ENCODE measurements at regions not wholly inside any gene's neighbourhood (a gene's known extent, or its start where the extent isn't known, plus 50 kb on each side); places are given as distances from the start of the nearest gene placed in this dataset.

- H3K4me3 Mint-ChIP-seq: no peak overlapping the region
- no peaks in the 10 kb centered on the region for H3K36me3 Mint-ChIP-seq (ENCODE audit: low read depth)
- ATAC-seq (no peak), DNase-seq (no peak)
- peaks cover 7% of the 10 kb centered on the region for H3K27me3 Mint-ChIP-seq
- no peaks in the 10 kb centered on the region for H3K4me1 Mint-ChIP-seq
- no peaks in the 10 kb centered on the region for H3K9me3 Mint-ChIP-seq
- no peak overlapping the region for H3K27ac Mint-ChIP-seq
These were observed 100.6 kb upstream of the SMIM21 start for GRCh38 chr18:75527848-75528685.

GRCh38 chr18:75526038-75526437 lies 98.5 kb upstream of the SMIM21 start:
- Mint-ChIP-seq H3K27me3 (peaks cover 4% of the 10 kb centered on the region), H3K36me3 (ENCODE audit: low read depth) (no peaks in the 10 kb centered on the region), H3K9me3 (no peaks in the 10 kb centered on the region), H3K4me1 (no peaks in the 10 kb centered on the region), H3K4me3 (no peak overlapping the region), H3K27ac (no peak overlapping the region)
- DNase-seq (no peak), ATAC-seq (no peak)

- Mint-ChIP-seq H3K36me3 (ENCODE audit: low read depth) (no peaks in the 10 kb centered on the region), H3K4me1 (no peaks in the 10 kb centered on the region), H3K9me3 (no peaks in the 10 kb centered on the region), H3K27me3 (peaks cover 4% of the 10 kb centered on the region), H3K27ac (no peak overlapping the region), H3K4me3 (no peak overlapping the region)
- DNase-seq: no peak
- ATAC-seq: no peak
These were observed 97.8 kb upstream of the SMIM21 start for GRCh38 chr18:75525331-75525730.

GRCh38 chr18:75524841-75525240 lies 97.3 kb upstream of the SMIM21 start:
- H3K27me3 Mint-ChIP-seq: peaks cover 4% of the 10 kb centered on the region
- no peaks in the 10 kb centered on the region for H3K4me1 Mint-ChIP-seq
- no peaks in the 10 kb centered on the region for H3K9me3 Mint-ChIP-seq
- ATAC-seq (no peak), DNase-seq (no peak)
- H3K4me3 Mint-ChIP-seq: no peak overlapping the region
- no peaks in the 10 kb centered on the region for H3K36me3 Mint-ChIP-seq (ENCODE audit: low read depth)
- H3K27ac Mint-ChIP-seq: no peak overlapping the region

- Mint-ChIP-seq H3K4me3 (no peak overlapping the region), H3K9me3 (no peaks in the 10 kb centered on the region)
- ATAC-seq: no peak
These were observed 96.7 kb upstream of the SMIM21 start for GRCh38 chr18:75524181-75524580.

GRCh38 chr18:75521816-75522215 lies 94.3 kb upstream of the SMIM21 start:
- H3K4me3 Mint-ChIP-seq: no peak overlapping the region
- no peak for ATAC-seq
- no peaks in the 10 kb centered on the region for H3K9me3 Mint-ChIP-seq
- no peak for DNase-seq
- peaks cover 4% of the 10 kb centered on the region for H3K27me3 Mint-ChIP-seq
- H3K27ac Mint-ChIP-seq: no peak overlapping the region
- H3K36me3 Mint-ChIP-seq (ENCODE audit: low read depth): no peaks in the 10 kb centered on the region
- no peaks in the 10 kb centered on the region for H3K4me1 Mint-ChIP-seq

More at GRCh38 chr18:75524181-75524580, 96.7 kb upstream of the SMIM21 start:
- DNase-seq: no peak
- Mint-ChIP-seq H3K27ac (no peak overlapping the region), H3K36me3 (ENCODE audit: low read depth) (no peaks in the 10 kb centered on the region), H3K27me3 (peaks cover 4% of the 10 kb centered on the region), H3K4me1 (no peaks in the 10 kb centered on the region)

GRCh38 chr18:75518007-75518406 lies 90.5 kb upstream of the SMIM21 start:
- no peaks in the 10 kb centered on the region for H3K27me3 Mint-ChIP-seq
- H3K4me3 Mint-ChIP-seq: no peak overlapping the region
- H3K27ac Mint-ChIP-seq: no peak overlapping the region
- ATAC-seq (no peak), DNase-seq (no peak)
- H3K36me3 Mint-ChIP-seq (ENCODE audit: low read depth): no peaks in the 10 kb centered on the region
- H3K4me1 Mint-ChIP-seq: no peaks in the 10 kb centered on the region
- peaks cover 4% of the 10 kb centered on the region for H3K9me3 Mint-ChIP-seq

GRCh38 chr18:75517286-75517685 lies 89.8 kb upstream of the SMIM21 start:
- no peaks in the 10 kb centered on the region for H3K4me1 Mint-ChIP-seq
- no peak for DNase-seq
- ATAC-seq: no peak
- no peaks in the 10 kb centered on the region for H3K36me3 Mint-ChIP-seq (ENCODE audit: low read depth)
- no peak overlapping the region for H3K4me3 Mint-ChIP-seq
- no peak overlapping the region for H3K27ac Mint-ChIP-seq
- H3K9me3 Mint-ChIP-seq: peaks cover 8% of the 10 kb centered on the region
- no peaks in the 10 kb centered on the region for H3K27me3 Mint-ChIP-seq

GRCh38 chr18:75507636-75508035 lies 80.1 kb upstream of the SMIM21 start:
- DNase-seq (no peak), ATAC-seq (no peak)
- Mint-ChIP-seq H3K36me3 (ENCODE audit: low read depth) (no peaks in the 10 kb centered on the region), H3K9me3 (peaks cover 15% of the 10 kb centered on the region), H3K27ac (no peak overlapping the region), H3K27me3 (peaks cover 5% of the 10 kb centered on the region), H3K4me3 (no peak overlapping the region), H3K4me1 (no peaks in the 10 kb centered on the region)

GRCh38 chr18:75506913-75507312 lies 79.4 kb upstream of the SMIM21 start:
- no peaks in the 10 kb centered on the region for H3K4me1 Mint-ChIP-seq
- no peak overlapping the region for H3K4me3 Mint-ChIP-seq
- no peaks in the 10 kb centered on the region for H3K36me3 Mint-ChIP-seq (ENCODE audit: low read depth)
- H3K27ac Mint-ChIP-seq: no peak overlapping the region
- no peak for ATAC-seq
- no peak for DNase-seq
- peaks cover 7% of the 10 kb centered on the region for H3K27me3 Mint-ChIP-seq
- H3K9me3 Mint-ChIP-seq: peaks cover 8% of the 10 kb centered on the region

- no peak for DNase-seq
- no peak for ATAC-seq
- H3K4me1 Mint-ChIP-seq: no peaks in the 10 kb centered on the region
- no peaks in the 10 kb centered on the region for H3K9me3 Mint-ChIP-seq
- peaks cover 7% of the 10 kb centered on the region for H3K27me3 Mint-ChIP-seq
- no peak overlapping the region for H3K27ac Mint-ChIP-seq
- H3K4me3 Mint-ChIP-seq: no peak overlapping the region
- no peaks in the 10 kb centered on the region for H3K36me3 Mint-ChIP-seq (ENCODE audit: low read depth)
These were observed 77.0 kb upstream of the SMIM21 start for GRCh38 chr18:75504469-75504868.

GRCh38 chr18:75503615-75504014 lies 76.1 kb upstream of the SMIM21 start:
- no peak for DNase-seq
- no peaks in the 10 kb centered on the region for H3K9me3 Mint-ChIP-seq
- no peak overlapping the region for H3K4me3 Mint-ChIP-seq
- ATAC-seq: no peak
- H3K4me1 Mint-ChIP-seq: no peaks in the 10 kb centered on the region
- H3K27ac Mint-ChIP-seq: no peak overlapping the region
- H3K36me3 Mint-ChIP-seq (ENCODE audit: low read depth): no peaks in the 10 kb centered on the region
- H3K27me3 Mint-ChIP-seq: peaks cover 10% of the 10 kb centered on the region

GRCh38 chr18:75502286-75502685 lies 74.8 kb upstream of the SMIM21 start:
- Mint-ChIP-seq H3K4me3 (no peak overlapping the region), H3K27ac (no peak overlapping the region), H3K4me1 (no peaks in the 10 kb centered on the region), H3K27me3 (peaks cover 10% of the 10 kb centered on the region), H3K9me3 (no peaks in the 10 kb centered on the region), H3K36me3 (ENCODE audit: low read depth) (no peaks in the 10 kb centered on the region)
- ATAC-seq: no peak
- DNase-seq: no peak

- Mint-ChIP-seq H3K4me3 (no peak overlapping the region), H3K27ac (no peak overlapping the region), H3K4me1 (no peaks in the 10 kb centered on the region), H3K36me3 (ENCODE audit: low read depth) (no peaks in the 10 kb centered on the region), H3K9me3 (no peaks in the 10 kb centered on the region), H3K27me3 (peaks cover 21% of the 10 kb centered on the region)
- ATAC-seq: no peak
- no peak for DNase-seq
These were observed 73.0 kb upstream of the SMIM21 start for GRCh38 chr18:75500545-75500944.

GRCh38 chr18:75497576-75498235 lies 70.2 kb upstream of the SMIM21 start:
- no peaks in the 10 kb centered on the region for H3K9me3 Mint-ChIP-seq
- H3K27me3 Mint-ChIP-seq: peaks cover 22% of the 10 kb centered on the region
- no peak overlapping the region for H3K27ac Mint-ChIP-seq
- ATAC-seq: no peak
- H3K4me1 Mint-ChIP-seq: no peaks in the 10 kb centered on the region
- H3K4me3 Mint-ChIP-seq: no peak overlapping the region
- H3K36me3 Mint-ChIP-seq (ENCODE audit: low read depth): no peaks in the 10 kb centered on the region
- no peak for DNase-seq

Measured in activated naive CD8-positive, alpha-beta T cell treated with anti-CD3 and anti-CD28 coated beads, Interleukin-2, amount 50 U/mL, for 24 hours (primary cell).